ENCODE measurements at regions not wholly inside any gene's neighbourhood (a gene's known extent, or its start where the extent isn't known, plus 50 kb on each side); places are given as distances from the start of the nearest gene placed in this dataset.

DNA sequence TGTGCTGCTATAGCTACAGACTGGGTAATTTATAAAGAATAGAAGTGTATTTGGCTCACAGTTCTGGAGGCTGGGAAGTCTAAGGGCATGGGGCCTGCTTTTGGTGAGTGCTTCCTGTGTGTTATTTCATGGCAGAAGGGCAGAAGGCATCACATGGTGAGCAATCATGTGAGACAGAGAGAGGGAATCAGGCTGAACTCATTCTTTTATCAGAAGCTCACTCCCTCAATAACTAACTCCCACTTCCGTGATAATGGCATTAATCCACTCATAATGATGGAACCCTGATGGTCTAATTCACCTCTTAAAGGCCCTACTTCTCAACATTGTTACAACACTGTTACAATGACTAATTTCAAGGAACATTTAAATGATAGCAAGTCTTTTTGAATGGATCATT, 129.4 kb downstream of the FAT4 start:
- WGBS, 5 donors: 59 to 83% (median 80%) methylated on average over 1 of the region's 1 CpG
- no peaks in the 10 kb centered on the region for H3K27me3 ChIP-seq (replicated peaks in 1 of 7)
- TF ChIP-seq POLR2AphosphoS5 (IDR thresholded peaks at IDR 0.05) (no peak), POLR2A (IDR thresholded peaks at IDR 0.05) (no peak)
- TF ChIP-seq, protein P1, sequence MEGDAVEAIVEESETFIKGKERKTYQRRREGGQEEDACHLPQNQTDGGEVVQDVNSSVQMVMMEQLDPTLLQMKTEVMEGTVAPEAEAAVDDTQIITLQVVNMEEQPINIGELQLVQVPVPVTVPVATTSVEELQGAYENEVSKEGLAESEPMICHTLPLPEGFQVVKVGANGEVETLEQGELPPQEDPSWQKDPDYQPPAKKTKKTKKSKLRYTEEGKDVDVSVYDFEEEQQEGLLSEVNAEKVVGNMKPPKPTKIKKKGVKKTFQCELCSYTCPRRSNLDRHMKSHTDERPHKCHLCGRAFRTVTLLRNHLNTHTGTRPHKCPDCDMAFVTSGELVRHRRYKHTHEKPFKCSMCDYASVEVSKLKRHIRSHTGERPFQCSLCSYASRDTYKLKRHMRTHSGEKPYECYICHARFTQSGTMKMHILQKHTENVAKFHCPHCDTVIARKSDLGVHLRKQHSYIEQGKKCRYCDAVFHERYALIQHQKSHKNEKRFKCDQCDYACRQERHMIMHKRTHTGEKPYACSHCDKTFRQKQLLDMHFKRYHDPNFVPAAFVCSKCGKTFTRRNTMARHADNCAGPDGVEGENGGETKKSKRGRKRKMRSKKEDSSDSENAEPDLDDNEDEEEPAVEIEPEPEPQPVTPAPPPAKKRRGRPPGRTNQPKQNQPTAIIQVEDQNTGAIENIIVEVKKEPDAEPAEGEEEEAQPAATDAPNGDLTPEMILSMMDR (IDR thresholded peaks at IDR 0.05 in 8 of 11, conservative IDR thresholded peaks at IDR 0.05 in 3 of 11): no peak
- H3K9me3 ChIP-seq: no peaks in the 10 kb centered on the region
- no peak for DNase-seq
- no peak overlapping the region for H3K27ac ChIP-seq
- intact Hi-C loops (cut with DNase I; ENCODE audit: low total_unique reads): no loop called here
- H3K4me3 ChIP-seq: no peak overlapping the region
- no peaks in the 10 kb centered on the region for H3K4me1 ChIP-seq
- H3K36me3 ChIP-seq: peaks cover 0 to 5% (median 0%) of the 10 kb centered on the region in 6 donors

DNA sequence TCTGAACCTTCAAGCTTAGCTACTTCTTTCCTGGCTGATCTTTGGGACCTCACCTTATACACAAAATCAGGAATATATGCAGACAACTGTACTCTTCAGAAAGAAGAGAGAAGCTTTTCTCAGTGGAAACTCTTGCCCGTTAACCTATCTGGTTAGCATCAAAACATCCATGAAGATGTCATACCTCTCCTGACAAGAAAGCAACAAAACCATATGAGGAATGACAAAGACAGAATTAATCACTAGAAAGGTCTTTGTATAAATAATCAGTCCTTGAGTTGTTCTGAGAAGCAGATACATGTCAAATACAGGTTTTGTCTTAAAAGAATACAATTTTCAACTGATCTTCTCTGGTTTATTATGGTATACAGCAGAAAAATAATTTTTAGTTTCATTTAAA, 130.8 kb downstream of the FAT4 start:
- Histone ChIP-seq H3K36me3 (peaks cover 0 to 13% (median 0%) of the 10 kb centered on the region in 6 donors), H3K9me3 (peaks cover 0 to 3% (median 0%) of the 10 kb centered on the region in 8 donors), H3K4me3 (no peak overlapping the region), H3K4me1 (no peaks in the 10 kb centered on the region), H3K27me3 (replicated peaks in 1 of 7) (no peaks in the 10 kb centered on the region), H3K27ac (no peak overlapping the region)
- TF ChIP-seq, protein P1 (IDR thresholded peaks at IDR 0.05 in 8 of 11, conservative IDR thresholded peaks at IDR 0.05 in 3 of 11): no peak
- TF ChIP-seq POLR2A (IDR thresholded peaks at IDR 0.05) (no peak), POLR2AphosphoS5 (IDR thresholded peaks at IDR 0.05) (no peak)
- no peak for DNase-seq
- WGBS, 5 donors: 72 to 97% (median 86%) methylated on average over 1 of the region's 1 CpG
- intact Hi-C loops (cut with DNase I; ENCODE audit: low total_unique reads): no loop called here

DNA sequence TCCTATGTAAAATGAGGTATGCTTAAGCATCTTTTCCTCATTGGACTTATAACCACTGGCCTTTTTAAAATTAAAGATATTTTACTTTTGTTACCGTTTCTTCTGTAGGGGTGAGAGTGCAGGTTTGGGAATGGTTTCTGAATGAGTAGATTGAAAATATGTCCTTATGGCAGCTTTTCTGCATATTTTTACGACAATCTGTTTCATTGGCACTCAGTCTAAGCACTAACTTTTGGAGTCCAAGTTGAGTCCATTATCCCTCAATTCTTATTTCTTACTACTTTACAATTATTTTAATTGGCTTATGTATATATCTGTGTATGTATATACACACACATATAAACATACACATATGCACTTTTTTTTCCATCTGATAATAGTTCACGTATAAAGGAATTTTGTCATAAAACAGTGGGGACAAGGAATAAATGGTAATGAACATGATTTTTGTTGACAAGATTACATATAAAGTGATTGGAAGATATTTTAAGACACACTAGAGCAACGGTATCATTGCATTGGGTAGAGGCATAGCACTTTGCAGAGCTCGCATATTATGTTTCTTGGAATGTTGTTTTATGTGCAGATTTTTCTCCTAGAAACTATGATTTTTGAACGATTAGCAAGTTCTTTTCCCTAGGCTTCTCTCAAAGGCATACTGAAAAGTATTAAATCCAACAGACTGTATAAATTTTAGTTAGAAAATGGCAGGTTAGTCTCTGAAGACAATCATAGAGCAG, 133.0 kb downstream of the FAT4 start:
- TF ChIP-seq POLR2A (IDR thresholded peaks at IDR 0.05): no peak
- no peak for TF ChIP-seq POLR2AphosphoS5 (IDR thresholded peaks at IDR 0.05)
- TF ChIP-seq, protein P1 (IDR thresholded peaks at IDR 0.05 in 8 of 11, conservative IDR thresholded peaks at IDR 0.05 in 3 of 11): no peak
- Histone ChIP-seq H3K4me3 (no peak overlapping the region), H3K36me3 (peaks cover 0 to 18% (median 0%) of the 10 kb centered on the region in 6 donors), H3K9me3 (peaks cover 0 to 9% (median 0%) of the 10 kb centered on the region in 8 donors), H3K27me3 (replicated peaks in 1 of 7) (no peaks in the 10 kb centered on the region), H3K4me1 (no peaks in the 10 kb centered on the region), H3K27ac (no peak overlapping the region)
- DNase-seq: no peak
- WGBS, 5 donors: 71 to 78% (median 77%) methylated on average over 6 of the region's 6 CpGs
- intact Hi-C loops (cut with DNase I; ENCODE audit: low total_unique reads): no loop called here

DNA sequence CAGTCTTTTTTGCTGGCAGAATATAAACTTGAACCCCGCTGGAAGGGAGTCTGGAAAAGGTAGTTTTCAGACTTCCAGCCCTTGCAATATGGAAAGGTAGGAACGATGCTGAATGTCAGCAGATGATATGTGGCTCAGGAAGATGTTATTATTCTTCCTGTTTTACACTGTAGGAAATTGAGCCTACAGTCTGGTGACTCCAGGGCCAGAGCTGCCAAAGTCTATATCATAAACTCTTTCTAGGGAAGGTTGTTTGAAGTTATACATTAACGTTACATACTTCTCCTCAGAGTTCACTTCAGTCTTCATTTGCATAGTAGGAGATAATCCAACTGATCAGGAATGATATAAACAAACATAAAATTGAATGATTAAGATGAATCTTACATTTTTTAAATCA, 141.3 kb downstream of the FAT4 start:
- Histone ChIP-seq H3K9me3 (peaks cover 0 to 10% (median 3%) of the 10 kb centered on the region in 8 donors), H3K27ac (no peak overlapping the region), H3K4me1 (no peaks in the 10 kb centered on the region), H3K36me3 (no peaks in the 10 kb centered on the region), H3K4me3 (no peak overlapping the region), H3K27me3 (replicated peaks in 1 of 7) (no peaks in the 10 kb centered on the region)
- WGBS, 5 donors: 48 to 65% (median 60%) methylated on average over 3 of the region's 3 CpGs
- TF ChIP-seq POLR2A (IDR thresholded peaks at IDR 0.05) (no peak), POLR2AphosphoS5 (IDR thresholded peaks at IDR 0.05) (no peak)
- TF ChIP-seq, protein P1 (IDR thresholded peaks at IDR 0.05 in 8 of 11, conservative IDR thresholded peaks at IDR 0.05 in 3 of 11): no peak
- DNase-seq: no peak
- intact Hi-C loops (cut with DNase I; ENCODE audit: low total_unique reads): no loop called here

Measured in spleen (tissue), 11 donors.